IgD-negative memory B cell (primary cell): ENCODE measurements at regions not wholly inside any gene's neighbourhood (a gene's known extent, or its start where the extent isn't known, plus 50 kb on each side); places are given as distances from the start of the nearest gene placed in this dataset.
A peak's percentile ranks its signal among the peaks of the same experiment; 100 is the strongest.

ENCODE experiments used
- H3K27ac Mint-ChIP-seq, 3 donors: one replicate each; pipeline ENCODE4 v1.8.0; 2020 to 2022; ENCODE audit warnings: mild to moderate bottlenecking in 3 of 3, mixed read lengths in 3 of 3, moderate library complexity in 1 of 3
- H3K27me3 Mint-ChIP-seq: one replicate; pipeline ENCODE4 v1.8.0; 2021; ENCODE audit warnings: mixed read lengths
- H3K36me3 Mint-ChIP-seq: one replicate; pipeline ENCODE4 v1.8.0; 2020; ENCODE audit warnings: mild to moderate bottlenecking, mixed read lengths
- H3K4me1 Mint-ChIP-seq, 3 donors: one replicate each; pipeline ENCODE4 v1.8.0; 2020 to 2022; ENCODE audit warnings: mixed read lengths in 3 of 3, mild to moderate bottlenecking in 1 of 3
- H3K4me3 Mint-ChIP-seq, 4 donors: one replicate each; pipeline ENCODE4 v1.8.0; 2020 to 2022; ENCODE audit warnings: mild to moderate bottlenecking in 4 of 4, mixed read lengths in 4 of 4, moderate library complexity in 3 of 4
- H3K9me3 Mint-ChIP-seq, 3 donors: one replicate each; pipeline ENCODE4 v1.8.0; 2020 to 2021; ENCODE audit warnings: mixed read lengths in 3 of 3, mild to moderate bottlenecking in 1 of 3

DNA sequence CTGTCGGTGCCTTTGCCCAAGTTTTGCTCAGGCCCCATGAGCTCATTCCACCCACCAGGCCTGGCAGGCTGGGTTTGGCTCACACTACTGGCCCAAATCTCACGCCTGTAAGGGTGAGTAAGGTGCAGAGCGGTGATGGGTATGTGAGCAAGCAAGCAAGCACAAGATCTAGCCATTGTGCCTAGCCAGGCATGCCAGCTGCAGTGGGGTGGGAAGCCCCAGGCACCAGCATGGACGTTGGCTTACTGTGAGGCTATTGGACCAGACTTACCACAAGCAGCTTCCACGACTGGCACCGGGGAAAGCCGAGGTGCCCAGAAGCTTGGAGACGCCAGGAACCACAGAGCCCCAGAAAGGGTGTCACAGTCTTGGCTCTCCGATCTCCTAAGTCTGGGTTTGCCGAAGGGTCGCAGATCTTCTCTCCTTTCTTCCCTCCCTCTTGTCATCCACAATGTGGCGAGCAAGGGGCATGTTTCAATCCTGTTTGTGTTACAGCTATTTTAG is 2659.4 kb upstream of the PCDH20 start:
- no peaks in the 10 kb centered on the region for H3K36me3 Mint-ChIP-seq
- H3K27ac Mint-ChIP-seq: no peak overlapping the region
- no peaks in the 10 kb centered on the region for H3K27me3 Mint-ChIP-seq
- peak overlapping the region in 1 of 4 donors; percentile 97 for H3K4me3 Mint-ChIP-seq
- peaks cover 0 to 2% (median 0%) of the 10 kb centered on the region in 3 donors for H3K4me1 Mint-ChIP-seq
- no peaks in the 10 kb centered on the region for H3K9me3 Mint-ChIP-seq

- H3K27ac Mint-ChIP-seq: no peak overlapping the region
- no peak overlapping the region for H3K4me3 Mint-ChIP-seq
- H3K9me3 Mint-ChIP-seq: peaks cover 0 to 3% (median 0%) of the 10 kb centered on the region in 3 donors
- H3K27me3 Mint-ChIP-seq: no peaks in the 10 kb centered on the region
- no peaks in the 10 kb centered on the region for H3K36me3 Mint-ChIP-seq
- peaks cover 0 to 2% (median 0%) of the 10 kb centered on the region in 3 donors for H3K4me1 Mint-ChIP-seq
These were observed 2657.6 kb upstream of the PCDH20 start for GRCh38 chr13:64073203-64073602.

DNA sequence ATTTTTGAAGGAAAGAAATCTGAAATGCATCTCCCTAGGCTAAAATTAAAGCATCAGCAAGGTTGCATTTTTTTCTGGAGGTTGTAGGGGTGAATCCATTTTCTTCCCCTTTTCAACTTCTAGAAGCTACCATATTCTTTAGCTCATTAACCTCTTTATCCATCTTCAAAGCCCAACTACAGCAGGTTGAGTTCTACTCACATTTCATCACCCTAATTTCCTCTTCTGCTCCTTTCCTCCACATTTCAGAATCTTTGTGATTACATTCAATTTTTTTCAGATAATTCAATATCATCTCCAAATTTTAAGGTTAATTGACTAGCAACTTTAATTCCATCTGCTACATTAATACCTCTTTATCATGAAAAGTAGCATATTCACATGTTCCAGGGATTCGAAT is 2655.7 kb upstream of the PCDH20 start:
- H3K9me3 Mint-ChIP-seq: peaks cover 0 to 3% (median 0%) of the 10 kb centered on the region in 3 donors
- H3K4me1 Mint-ChIP-seq: peaks cover 0 to 2% (median 0%) of the 10 kb centered on the region in 3 donors
- no peaks in the 10 kb centered on the region for H3K36me3 Mint-ChIP-seq

DNA sequence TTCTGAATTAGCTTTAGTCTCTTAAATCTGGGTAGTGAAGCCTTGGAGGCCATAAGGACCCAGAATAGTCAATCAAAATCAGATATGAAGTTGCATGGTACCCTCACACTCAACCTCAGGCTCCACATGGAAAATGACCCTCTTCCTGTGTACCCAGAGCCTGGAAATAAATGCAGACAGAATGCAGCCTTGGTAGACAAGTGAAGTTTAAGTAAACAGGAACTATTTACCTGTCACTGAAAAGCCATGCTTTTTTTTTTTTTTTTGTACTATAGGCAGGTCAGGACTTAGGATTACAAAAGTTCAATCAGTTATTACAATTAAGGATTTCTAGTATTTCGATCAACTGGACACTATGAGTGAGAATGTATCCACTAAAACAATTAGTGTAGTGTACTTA is 2654.2 kb upstream of the PCDH20 start:
- Mint-ChIP-seq H3K9me3 (peaks cover 0 to 3% (median 0%) of the 10 kb centered on the region in 3 donors), H3K27ac (no peak overlapping the region), H3K4me1 (no peaks in the 10 kb centered on the region), H3K4me3 (no peak overlapping the region), H3K36me3 (no peaks in the 10 kb centered on the region), H3K27me3 (no peaks in the 10 kb centered on the region)

More for the DNA sequence above, 2655.7 kb upstream of the PCDH20 start:
- H3K27me3 Mint-ChIP-seq: no peaks in the 10 kb centered on the region
- H3K4me3 Mint-ChIP-seq: no peak overlapping the region
- no peak overlapping the region for H3K27ac Mint-ChIP-seq

DNA sequence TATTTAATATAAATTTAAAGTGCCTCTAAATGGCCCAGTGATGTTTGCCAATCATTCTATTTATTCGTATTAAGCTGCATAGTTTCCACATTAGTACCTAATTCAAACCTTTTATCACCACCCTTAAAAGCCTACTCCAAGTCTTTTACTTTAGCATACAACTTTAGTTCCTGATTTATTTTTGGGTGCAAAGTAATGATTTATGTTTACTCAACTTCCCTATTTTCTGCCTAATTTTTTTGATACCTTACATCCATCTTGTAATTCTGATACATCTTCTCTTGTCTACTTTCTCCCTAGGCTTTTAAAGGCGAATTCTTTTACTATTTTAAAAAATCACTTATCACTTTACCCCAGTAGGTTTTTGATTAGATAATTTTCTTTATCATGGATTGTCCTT is 2651.1 kb upstream of the PCDH20 start:
- Mint-ChIP-seq H3K4me3 (no peak overlapping the region), H3K4me1 (no peaks in the 10 kb centered on the region), H3K36me3 (no peaks in the 10 kb centered on the region), H3K27me3 (no peaks in the 10 kb centered on the region), H3K9me3 (peaks cover 0 to 3% (median 2%) of the 10 kb centered on the region in 3 donors), H3K27ac (peak overlapping the region in 1 of 3 donors; percentile 61)

DNA sequence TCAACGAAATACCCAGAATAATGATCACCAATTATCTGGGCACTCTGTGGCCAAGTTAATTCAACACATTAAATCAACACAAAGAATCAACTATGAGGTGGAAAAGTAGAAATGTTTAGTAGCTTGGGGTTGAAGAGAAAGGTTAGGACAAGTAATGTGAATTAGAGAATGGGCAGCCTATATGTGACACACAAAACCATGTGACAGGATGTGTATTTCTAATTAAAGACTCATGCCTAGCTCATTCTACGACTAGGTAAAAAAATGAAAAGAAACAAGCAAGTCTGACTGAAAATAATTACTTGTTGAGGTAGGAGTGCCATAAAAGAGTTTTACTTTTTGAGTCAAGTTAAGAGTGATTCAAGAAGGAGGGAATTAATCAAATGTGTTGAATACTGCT is 2646.0 kb upstream of the PCDH20 start:
- no peak overlapping the region for H3K27ac Mint-ChIP-seq
- no peaks in the 10 kb centered on the region for H3K36me3 Mint-ChIP-seq
- H3K9me3 Mint-ChIP-seq: peaks cover 2 to 12% (median 4%) of the 10 kb centered on the region in 3 donors
- H3K4me3 Mint-ChIP-seq: no peak overlapping the region
- no peaks in the 10 kb centered on the region for H3K4me1 Mint-ChIP-seq
- H3K27me3 Mint-ChIP-seq: no peaks in the 10 kb centered on the region

GRCh38 chr13:64057372-64058020 is 2641.8 kb upstream of the PCDH20 start:
- no peak overlapping the region for H3K27ac Mint-ChIP-seq
- H3K36me3 Mint-ChIP-seq: peaks cover 1% of the 10 kb centered on the region

DNA sequence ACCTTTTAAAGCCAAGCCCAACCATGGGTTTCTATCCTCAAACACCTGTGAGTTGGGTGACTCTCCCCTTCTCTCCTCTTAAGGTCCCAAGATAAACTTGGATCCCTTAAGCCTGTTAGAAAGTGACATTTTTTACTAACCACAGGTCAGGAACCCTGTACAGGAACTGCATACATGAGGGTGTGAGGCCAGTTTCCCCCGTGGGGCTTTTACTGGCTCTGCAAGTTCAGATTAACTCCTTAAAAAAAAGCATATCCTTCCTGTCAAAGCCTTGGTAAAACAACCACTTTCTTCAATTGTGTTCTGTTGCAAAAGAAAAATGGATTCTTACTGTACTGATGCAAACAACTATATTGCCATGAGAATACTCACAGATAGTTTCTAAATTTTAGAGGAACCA is 2638.7 kb upstream of the PCDH20 start:
- H3K4me1 Mint-ChIP-seq: no peaks in the 10 kb centered on the region
- no peaks in the 10 kb centered on the region for H3K27me3 Mint-ChIP-seq
- H3K36me3 Mint-ChIP-seq: peaks cover 3% of the 10 kb centered on the region
- no peak overlapping the region for H3K4me3 Mint-ChIP-seq
- H3K9me3 Mint-ChIP-seq: peaks cover 4 to 9% (median 7%) of the 10 kb centered on the region in 3 donors
- no peak overlapping the region for H3K27ac Mint-ChIP-seq

More at GRCh38 chr13:64057372-64058020, 2641.8 kb upstream of the PCDH20 start:
- Mint-ChIP-seq H3K27me3 (no peaks in the 10 kb centered on the region), H3K4me3 (no peak overlapping the region), H3K4me1 (no peaks in the 10 kb centered on the region), H3K9me3 (peaks cover 4 to 12% (median 4%) of the 10 kb centered on the region in 3 donors)

- no peak overlapping the region for H3K4me3 Mint-ChIP-seq
- no peak overlapping the region for H3K27ac Mint-ChIP-seq
- no peaks in the 10 kb centered on the region for H3K4me1 Mint-ChIP-seq
- peaks cover 2 to 5% (median 3%) of the 10 kb centered on the region in 3 donors for H3K9me3 Mint-ChIP-seq
- H3K36me3 Mint-ChIP-seq: peaks cover 3% of the 10 kb centered on the region
- H3K27me3 Mint-ChIP-seq: no peaks in the 10 kb centered on the region
These were observed 2636.9 kb upstream of the PCDH20 start for GRCh38 chr13:64052521-64052920.

DNA sequence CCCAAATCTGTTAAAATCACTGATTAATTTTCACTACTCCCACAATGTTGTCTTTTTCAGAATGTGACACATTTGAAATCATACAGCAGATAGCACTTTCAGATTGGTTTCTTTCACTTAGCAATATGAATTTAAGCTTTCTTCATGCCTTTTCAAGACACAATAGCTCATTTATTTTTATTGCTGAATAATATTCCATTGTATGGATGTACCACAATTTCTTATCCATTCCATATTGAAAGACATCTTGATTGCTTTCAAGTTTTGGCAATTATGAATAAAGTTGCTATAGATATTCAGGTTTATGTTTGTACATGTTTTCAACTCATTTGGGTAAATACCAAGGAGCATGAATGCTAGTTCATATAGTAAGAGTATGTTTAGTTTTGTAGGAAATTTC is 2635.6 kb upstream of the PCDH20 start:
- Mint-ChIP-seq H3K27ac (no peak overlapping the region), H3K4me1 (no peaks in the 10 kb centered on the region), H3K4me3 (no peak overlapping the region), H3K36me3 (peaks cover 3% of the 10 kb centered on the region), H3K9me3 (peaks cover 0 to 5% (median 2%) of the 10 kb centered on the region in 3 donors), H3K27me3 (no peaks in the 10 kb centered on the region)

GRCh38 chr13:64041296-64041695 is 2625.6 kb upstream of the PCDH20 start:
- H3K4me1 Mint-ChIP-seq: no peaks in the 10 kb centered on the region
- no peaks in the 10 kb centered on the region for H3K36me3 Mint-ChIP-seq
- H3K27me3 Mint-ChIP-seq: no peaks in the 10 kb centered on the region
- no peak overlapping the region for H3K27ac Mint-ChIP-seq
- peaks cover 0 to 3% (median 2%) of the 10 kb centered on the region in 3 donors for H3K9me3 Mint-ChIP-seq
- no peak overlapping the region for H3K4me3 Mint-ChIP-seq

- no peak overlapping the region for H3K4me3 Mint-ChIP-seq
- H3K4me1 Mint-ChIP-seq: no peaks in the 10 kb centered on the region
- peaks cover 0 to 2% (median 0%) of the 10 kb centered on the region in 3 donors for H3K9me3 Mint-ChIP-seq
- H3K27ac Mint-ChIP-seq: no peak overlapping the region
- H3K36me3 Mint-ChIP-seq: no peaks in the 10 kb centered on the region
- H3K27me3 Mint-ChIP-seq: no peaks in the 10 kb centered on the region
These were observed 2618.3 kb upstream of the PCDH20 start for GRCh38 chr13:64033921-64034320.

DNA sequence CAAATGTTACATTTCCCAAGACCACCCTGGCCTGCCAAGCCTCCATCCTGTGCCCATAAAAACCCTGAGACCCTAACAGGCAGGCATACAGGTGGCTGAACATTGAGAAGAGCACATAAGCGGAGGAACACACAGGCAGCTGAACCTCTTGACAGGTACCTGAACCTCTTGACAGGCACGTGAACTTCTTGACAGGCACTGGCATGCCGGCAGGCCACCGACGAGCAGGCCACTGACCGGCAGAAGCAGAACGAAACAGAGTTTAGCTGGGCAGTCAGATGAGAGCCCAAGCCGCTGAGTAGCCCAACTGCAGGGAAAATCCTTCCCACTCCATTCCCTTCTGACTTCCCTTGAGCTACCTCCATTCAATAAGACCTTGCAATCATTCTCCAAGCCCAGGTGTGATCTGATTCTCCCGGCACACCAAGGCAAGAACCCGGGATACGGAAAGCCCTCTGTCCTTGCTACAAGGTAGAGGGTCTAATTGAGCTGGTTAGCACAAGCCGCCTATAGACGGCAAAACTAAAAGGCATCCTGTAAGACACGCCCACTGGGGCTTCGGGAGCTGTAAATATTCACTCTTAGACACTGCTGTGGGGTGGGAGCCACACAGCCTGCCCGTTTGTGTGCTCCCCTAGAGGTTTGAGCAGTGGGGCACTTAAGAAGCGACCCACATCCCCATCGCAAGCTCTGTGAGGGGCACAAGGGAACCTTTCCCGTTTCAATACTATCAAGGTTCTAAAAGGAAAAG is 2613.9 kb upstream of the PCDH20 start:
- H3K27ac Mint-ChIP-seq: no peak overlapping the region
- H3K4me1 Mint-ChIP-seq: no peaks in the 10 kb centered on the region
- no peaks in the 10 kb centered on the region for H3K36me3 Mint-ChIP-seq
- no peak overlapping the region for H3K4me3 Mint-ChIP-seq
- H3K27me3 Mint-ChIP-seq: no peaks in the 10 kb centered on the region
- peaks cover 0 to 2% (median 2%) of the 10 kb centered on the region in 3 donors for H3K9me3 Mint-ChIP-seq

- H3K36me3 Mint-ChIP-seq: no peaks in the 10 kb centered on the region
These were observed 2612.9 kb upstream of the PCDH20 start for GRCh38 chr13:64028551-64028950.

GRCh38 chr13:64020126-64020525 is 2604.5 kb upstream of the PCDH20 start:
- H3K4me1 Mint-ChIP-seq: no peaks in the 10 kb centered on the region
- H3K27ac Mint-ChIP-seq: no peak overlapping the region
- no peak overlapping the region for H3K4me3 Mint-ChIP-seq
- H3K27me3 Mint-ChIP-seq: no peaks in the 10 kb centered on the region
- peaks cover 2 to 22% (median 6%) of the 10 kb centered on the region in 3 donors for H3K9me3 Mint-ChIP-seq
- peaks cover 3% of the 10 kb centered on the region for H3K36me3 Mint-ChIP-seq

More at GRCh38 chr13:64028551-64028950, 2612.9 kb upstream of the PCDH20 start:
- Mint-ChIP-seq H3K4me1 (no peaks in the 10 kb centered on the region), H3K27me3 (no peaks in the 10 kb centered on the region), H3K27ac (no peak overlapping the region), H3K4me3 (no peak overlapping the region), H3K9me3 (peaks cover 0 to 2% (median 2%) of the 10 kb centered on the region in 3 donors)
